NCI-H2227 (cell line): ENCODE measurements at regions not wholly inside any gene's neighbourhood (a gene's known extent, or its start where the extent isn't known, plus 50 kb on each side); places are given as distances from the start of the nearest gene placed in this dataset.
"Not testable (repeated sequence)": the region's sequence is repeated elsewhere in the genome, so short reads cannot be mapped to it uniquely, and the experiment has no call there.

Experiments
- DNase-seq: peaks from one replicate; lab custom pipeline; 2025; ENCODE audit not compliant: unreplicated experiment; lab: John Stamatoyannopoulos, UW

DNA sequence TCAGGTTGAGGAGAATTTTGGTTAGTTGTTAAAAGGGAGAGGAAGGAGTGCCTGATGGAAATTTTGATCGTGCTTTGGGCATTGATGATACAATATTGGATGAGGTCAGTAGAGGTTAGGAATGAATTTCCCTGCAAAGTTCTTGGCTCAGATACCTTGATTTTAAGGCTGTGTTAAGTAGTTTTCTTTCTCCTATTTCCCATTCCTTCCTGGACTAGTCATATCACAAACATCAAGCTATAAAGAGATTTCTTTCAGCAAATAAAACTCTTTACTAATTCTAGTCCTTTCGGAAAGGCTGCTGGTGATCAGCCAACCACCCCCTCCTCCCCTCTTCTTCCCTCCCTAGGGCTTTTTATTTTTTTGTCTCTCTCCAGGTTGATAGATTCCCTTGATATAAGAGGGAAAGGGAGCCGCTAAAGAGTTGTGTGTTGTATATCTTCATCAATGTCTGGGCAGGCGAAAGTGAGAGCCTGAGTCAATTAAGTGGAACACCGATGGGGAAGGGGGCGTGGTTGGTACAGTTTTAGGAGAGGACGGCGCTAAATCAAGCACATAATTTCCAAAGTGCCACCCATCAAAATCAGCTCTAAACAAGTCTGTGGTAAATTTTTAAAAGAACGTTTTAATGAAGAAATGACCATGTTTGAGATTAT, 100.1 kb upstream of the PLXNA2 start:
- DNase-seq = peak; percentile 27

- DNase-seq = no peak
These were observed 103.0 kb upstream of the PLXNA2 start for GRCh38 chr1:208347191-208347590.

GRCh38 chr1:208349694-208350330, 105.6 kb upstream of the PLXNA2 start:
- DNase-seq = peak; percentile 71

GRCh38 chr1:208350815-208351214, 106.6 kb upstream of the PLXNA2 start:
- DNase-seq = no peak

GRCh38 chr1:208351838-208352237, 107.7 kb upstream of the PLXNA2 start:
- no peak for DNase-seq

GRCh38 chr1:208353797-208354196, 109.6 kb upstream of the PLXNA2 start:
- DNase-seq = not testable (repeated sequence)

GRCh38 chr1:208357644-208358507, 113.7 kb upstream of the PLXNA2 start:
- no peak for DNase-seq

GRCh38 chr1:208358651-208359050, 114.5 kb upstream of the PLXNA2 start:
- DNase-seq = no peak

GRCh38 chr1:208362011-208362410, 117.8 kb upstream of the PLXNA2 start:
- DNase-seq = no peak

DNA sequence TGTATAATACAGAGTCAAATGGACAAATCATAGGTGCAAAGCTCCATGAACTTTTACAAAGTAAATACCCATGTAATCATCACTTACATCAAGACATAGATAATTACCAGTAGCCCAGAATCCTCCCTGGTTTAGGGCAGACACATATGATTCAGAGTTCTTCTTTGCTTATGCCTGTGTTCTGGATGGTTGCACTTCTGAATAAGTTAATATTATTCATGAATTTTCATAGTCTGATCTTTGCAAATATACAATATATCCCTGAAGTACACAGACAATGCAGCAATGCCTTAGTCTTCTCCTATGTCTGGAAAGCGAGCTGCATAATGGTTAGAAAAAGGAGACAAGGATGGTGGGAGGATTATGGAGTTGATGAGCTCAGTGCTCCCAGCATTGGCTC, 122.4 kb upstream of the PLXNA2 start:
- no peak for DNase-seq

GRCh38 chr1:208369045-208369444, 124.9 kb upstream of the PLXNA2 start:
- no peak for DNase-seq

- no peak for DNase-seq
These were observed 125.5 kb upstream of the PLXNA2 start for GRCh38 chr1:208369658-208370057.

GRCh38 chr1:208374391-208374941, 130.3 kb upstream of the PLXNA2 start:
- DNase-seq = peak; percentile 14

- DNase-seq = no peak
These were observed 137.3 kb upstream of the PLXNA2 start for GRCh38 chr1:208381481-208381880.

DNA sequence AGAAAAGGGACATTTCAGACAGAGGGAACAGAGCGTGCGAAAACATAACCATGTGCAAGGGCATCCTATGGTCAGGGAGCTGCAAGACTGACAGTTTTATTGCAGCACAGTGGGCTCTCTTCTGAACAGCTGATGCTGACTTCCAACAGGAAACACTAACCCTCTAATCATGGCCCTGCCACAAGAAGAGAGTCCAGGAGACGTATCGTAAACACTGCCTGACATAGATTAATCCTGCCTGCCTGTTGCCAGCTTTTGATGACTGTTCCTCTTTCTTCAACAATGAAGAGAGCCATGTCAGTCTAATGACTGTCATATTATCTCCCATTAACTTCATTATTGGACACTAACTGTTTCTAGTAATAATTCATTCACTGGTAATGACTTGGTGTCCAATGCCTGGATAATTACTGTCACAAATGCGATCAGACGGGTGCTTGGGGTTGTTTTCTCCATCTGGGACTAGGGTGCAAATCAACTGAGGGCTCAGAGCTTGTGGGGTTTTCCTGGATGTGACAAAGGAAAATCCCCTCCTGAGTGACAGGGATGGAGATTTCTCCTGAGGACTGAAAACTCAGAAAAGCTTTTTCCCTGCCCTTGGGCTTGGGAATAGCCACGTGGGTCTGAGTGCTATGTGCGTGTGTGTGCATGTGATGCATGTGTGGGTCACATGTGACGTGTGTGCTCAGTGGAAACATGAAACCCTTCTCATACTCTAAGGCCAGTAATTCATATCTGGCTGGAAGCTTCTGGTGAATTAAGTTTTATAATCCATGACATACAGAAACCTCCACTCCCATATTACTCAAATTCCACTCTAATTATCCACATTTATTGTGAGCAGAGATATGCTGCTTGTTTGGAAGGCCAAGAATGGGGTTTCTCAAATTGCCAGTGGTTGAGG, 144.0 kb upstream of the PLXNA2 start:
- DNase-seq = peak; percentile 80

- no peak for DNase-seq
These were observed 149.2 kb upstream of the PLXNA2 start for GRCh38 chr1:208393416-208393815.

GRCh38 chr1:208393826-208394225, 149.6 kb upstream of the PLXNA2 start:
- no peak for DNase-seq

- DNase-seq = no peak
These were observed 153.1 kb upstream of the PLXNA2 start for GRCh38 chr1:208397286-208397685.

- no peak for DNase-seq
These were observed 160.8 kb upstream of the PLXNA2 start for GRCh38 chr1:208405014-208405413.

GRCh38 chr1:208409176-208409575, 165.0 kb upstream of the PLXNA2 start:
- no peak for DNase-seq

DNA sequence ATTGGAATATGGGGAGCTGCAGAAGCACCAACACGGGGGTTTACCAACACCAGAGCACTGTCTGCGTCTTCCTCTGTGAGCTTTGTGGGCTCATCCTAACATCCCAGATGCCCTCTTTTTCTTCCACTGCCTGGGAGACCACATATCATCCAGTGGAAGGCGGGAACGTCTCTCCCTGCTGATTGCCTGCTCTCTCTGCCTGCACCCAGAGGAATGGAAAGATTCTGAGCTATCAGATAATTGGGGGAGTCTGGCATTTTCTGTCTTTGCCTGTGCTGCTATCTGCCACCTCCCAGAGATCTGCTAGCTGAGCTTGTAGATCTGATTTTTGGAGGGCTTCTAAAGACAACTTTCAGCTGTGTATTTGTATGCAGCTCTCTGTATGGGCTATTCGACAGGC, 166.2 kb upstream of the PLXNA2 start:
- no peak for DNase-seq
